GM12892 (cell line): ENCODE measurements at regions not wholly inside any gene's neighbourhood (a gene's known extent, or its start where the extent isn't known, plus 50 kb on each side); places are given as distances from the start of the nearest gene placed in this dataset.

Experiments used
- POLR2A ChIP-seq: IDR thresholded peaks from 2 replicates; pipeline ENCODE4 v1.6.1; 2011; ENCODE audit warnings: low read depth, low read length, control low read depth
- POLR2AphosphoS5 ChIP-seq: IDR thresholded peaks from 2 replicates; pipeline ENCODE4 v1.6.1; 2011; ENCODE audit warnings: low read depth, low read length, control low read depth
- TAF1 ChIP-seq: IDR thresholded peaks from 2 replicates; pipeline ENCODE4 v1.6.1; 2011; ENCODE audit warnings: low read depth, mild to moderate bottlenecking, control low read depth, low read length, borderline replicate concordance

DNA sequence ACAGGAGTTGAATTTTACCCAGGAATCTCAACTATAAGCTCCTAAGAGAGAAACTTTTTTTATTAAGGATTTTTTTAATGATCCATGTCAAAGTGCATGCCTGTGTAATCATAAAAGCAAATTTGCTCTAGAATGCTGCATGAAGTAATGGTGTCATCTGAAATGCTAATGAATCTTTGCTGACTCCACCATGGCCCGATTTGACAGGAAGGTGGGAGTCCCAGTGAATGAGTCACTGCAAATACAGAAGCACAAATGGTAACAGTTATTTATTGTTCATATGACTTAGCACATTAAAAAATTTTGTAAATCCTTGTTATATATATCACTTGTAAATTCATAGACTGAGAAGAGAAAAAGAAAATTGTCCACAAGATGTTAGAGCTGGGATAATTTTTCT is 341.3 kb downstream of the RASEF start:
- TF ChIP-seq POLR2AphosphoS5 (no peak), POLR2A (no peak), TAF1 (no peak)
